Naive thymus-derived CD8-positive, alpha-beta T cell (primary cell): ENCODE measurements at regions not wholly inside any gene's neighbourhood (a gene's known extent, or its start where the extent isn't known, plus 50 kb on each side); places are given as distances from the start of the nearest gene placed in this dataset.

Experiments used
- ATAC-seq, 2 donors: fragments of 150-1000 bp; cut with Tn5 transposase in 1 of 2; sonication (Bioruptor Pico), chemical (Tn5 transposase) in 1 of 2; 1 replicate in 1 of 2; 2 replicates in 1 of 2; pipeline ENCODE4 v1.10.0; 2021; ENCODE audit warnings: mild to moderate bottlenecking in 2 of 2, moderate library complexity in 2 of 2
- POLR2A ChIA-PET: fragments of 350-600 bp; sonication (Branson Sonifier 250); formaldehyde crosslinking; loops from one replicate; lab custom pipeline; 2021; ENCODE audit warnings: antibody characterized with exemption; lab: Charles Lee
- DNase-seq, 10 donors: peaks; one replicate each; pipeline versions ENCODE4 v3.0.0 to v3.0.0-alpha.2; 2020 to 2022
- H3K27ac Mint-ChIP-seq, 10 donors: one replicate each; pipeline ENCODE4 v1.8.0; 2020 to 2022; ENCODE audit warnings: mild to moderate bottlenecking in 10 of 10, mixed read lengths in 10 of 10, moderate library complexity in 4 of 10, inconsistent platforms in 1 of 10
- H3K27me3 Mint-ChIP-seq, 5 donors: one replicate each; pipeline ENCODE4 v1.8.0; 2021 to 2022; ENCODE audit warnings: mixed read lengths in 5 of 5
- H3K36me3 Mint-ChIP-seq, 3 donors: one replicate each; pipeline ENCODE4 v1.8.0; 2020 to 2022; ENCODE audit warnings: mixed read lengths in 3 of 3, mild to moderate bottlenecking in 2 of 3, inconsistent platforms in 1 of 3
- H3K4me1 Mint-ChIP-seq, 4 donors: one replicate each; pipeline ENCODE4 v1.8.0; 2021 to 2022; ENCODE audit warnings: mixed read lengths in 4 of 4
- H3K4me3 Mint-ChIP-seq, 10 donors: one replicate each; pipeline ENCODE4 v1.8.0; 2020 to 2022; ENCODE audit warnings: mild to moderate bottlenecking in 10 of 10, mixed read lengths in 10 of 10, moderate library complexity in 6 of 10, inconsistent platforms in 1 of 10
- H3K9me3 Mint-ChIP-seq, 9 donors: one replicate each; pipeline ENCODE4 v1.8.0; 2020 to 2022; ENCODE audit warnings: mixed read lengths in 9 of 9, mild to moderate bottlenecking in 3 of 9, inconsistent platforms in 1 of 9, moderate library complexity in 1 of 9

DNA sequence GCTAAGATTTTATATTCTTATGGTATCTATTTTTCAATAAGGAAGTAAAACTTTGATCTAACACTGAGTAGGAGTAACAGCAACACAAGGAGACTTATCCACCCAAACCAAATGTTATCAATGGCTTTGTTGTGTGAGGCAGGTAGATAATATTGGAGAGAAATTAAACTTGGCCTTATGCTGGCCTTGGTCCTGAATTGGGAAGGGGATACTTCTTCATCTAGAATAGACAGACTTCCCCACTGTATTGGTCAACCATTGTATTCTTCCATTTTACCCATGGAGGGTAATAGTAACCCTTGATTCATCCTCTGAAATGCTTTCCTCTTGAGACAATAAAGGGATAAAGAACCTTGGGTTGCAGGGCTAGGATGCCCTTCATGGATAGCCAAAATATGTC is 76.3 kb upstream of the ANKFN1 start:
- DNase-seq (no peak), ATAC-seq (no peak)
- no peak overlapping the region for H3K4me3 Mint-ChIP-seq
- H3K4me1 Mint-ChIP-seq = peaks cover 0 to 4% (median 0%) of the 10 kb centered on the region in 4 donors
- POLR2A ChIA-PET = interaction anchor here (0.5 kb wide), 1 partner anchor 357 kb away, joined by 4 read pairs; no protein-coding TSS in a partner anchor
- H3K36me3 Mint-ChIP-seq = peaks cover 0 to 12% (median 0%) of the 10 kb centered on the region in 3 donors
- peaks cover 0 to 9% (median 1%) of the 10 kb centered on the region in 5 donors for H3K27me3 Mint-ChIP-seq
- no peak overlapping the region for H3K27ac Mint-ChIP-seq
- peaks cover 0 to 16% (median 6%) of the 10 kb centered on the region in 9 donors for H3K9me3 Mint-ChIP-seq

DNA sequence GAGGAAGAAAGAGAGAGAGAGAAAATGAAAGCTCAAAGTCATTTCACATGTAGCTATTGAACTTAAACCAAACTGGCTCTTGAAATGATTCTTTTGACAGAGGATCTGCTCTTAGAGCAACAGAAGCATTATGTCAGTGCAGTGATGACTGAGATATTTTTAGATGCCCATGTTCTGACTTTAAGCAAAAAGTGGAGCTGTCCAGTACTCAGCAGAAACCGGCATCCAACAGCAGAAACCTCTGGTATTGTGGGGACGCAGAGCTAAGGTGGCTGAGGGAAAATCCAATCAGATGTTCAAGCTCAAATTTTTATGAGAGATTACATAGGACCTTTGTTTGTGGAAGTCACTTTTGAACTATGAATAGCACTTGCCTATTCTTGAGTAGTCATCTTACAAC is 69.8 kb upstream of the ANKFN1 start:
- Mint-ChIP-seq H3K4me1 (peaks cover 0 to 5% (median 0%) of the 10 kb centered on the region in 4 donors), H3K9me3 (peaks cover 0 to 12% (median 3%) of the 10 kb centered on the region in 9 donors), H3K36me3 (peaks cover 0 to under 1% (median 0%) of the 10 kb centered on the region in 3 donors), H3K4me3 (no peak overlapping the region), H3K27me3 (peaks cover 1 to 15% (median 2%) of the 10 kb centered on the region in 5 donors), H3K27ac (no peak overlapping the region)
- ATAC-seq = no peak
- POLR2A ChIA-PET = no interaction called here
- no peak for DNase-seq

DNA sequence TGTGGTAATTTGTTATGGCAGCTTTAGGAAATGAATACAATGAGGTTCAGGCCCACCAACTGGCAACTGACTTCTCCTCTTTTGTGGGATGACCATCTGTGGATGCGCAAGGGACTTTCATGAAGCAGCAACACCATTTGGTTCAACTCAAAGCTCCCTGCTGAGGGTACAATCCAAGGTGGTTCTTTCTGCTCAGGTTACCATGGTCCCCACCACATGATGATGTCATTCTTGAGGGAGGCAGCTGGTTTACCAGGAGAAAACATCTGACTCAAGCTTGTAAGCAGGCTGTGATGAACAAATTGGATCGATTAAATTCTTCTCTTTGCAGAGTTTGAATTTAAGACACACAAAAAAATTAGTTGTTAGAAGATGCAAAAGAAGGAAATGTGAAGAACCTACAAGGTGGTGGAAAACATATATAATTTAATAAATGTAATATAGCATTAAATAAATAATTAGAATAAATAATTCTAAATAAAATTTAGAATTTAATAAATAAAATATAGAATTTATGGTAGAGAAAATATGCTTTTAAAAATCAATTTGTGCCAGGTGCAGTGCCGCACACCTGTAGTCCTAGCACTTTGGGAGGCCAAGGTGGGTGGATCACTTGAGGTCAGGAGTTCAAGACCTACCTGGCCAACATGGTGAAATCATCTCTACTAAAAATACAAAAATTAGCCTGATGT is 67.6 kb upstream of the ANKFN1 start:
- POLR2A ChIA-PET = no interaction called here
- DNase-seq (peak in 1 of 10 donors; percentile 1), ATAC-seq (no peak)

DNA sequence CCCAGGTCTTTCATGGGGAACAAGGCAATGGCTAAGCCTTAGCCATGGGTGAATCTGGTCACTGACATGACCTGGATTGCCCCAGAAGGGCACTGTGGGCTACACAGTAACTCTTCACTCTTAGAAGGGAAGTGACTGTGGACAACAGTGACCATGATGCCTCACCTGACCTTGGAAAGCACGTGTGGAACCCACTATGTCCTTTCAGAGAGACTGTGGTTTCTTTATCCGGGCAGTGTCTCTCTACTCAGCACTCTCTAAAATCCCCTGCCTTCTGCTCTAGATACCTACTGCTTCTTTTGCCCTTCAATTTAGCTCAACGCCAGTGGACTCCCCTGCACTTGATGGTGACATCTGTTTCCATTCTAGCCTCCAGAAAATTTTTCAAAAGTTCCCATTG is 66.1 kb upstream of the ANKFN1 start:
- ATAC-seq (no peak), DNase-seq (no peak)
- no peaks in the 10 kb centered on the region for H3K36me3 Mint-ChIP-seq
- H3K4me1 Mint-ChIP-seq = no peaks in the 10 kb centered on the region
- no peak overlapping the region for H3K4me3 Mint-ChIP-seq
- peaks cover 0 to 19% (median 3%) of the 10 kb centered on the region in 5 donors for H3K27me3 Mint-ChIP-seq
- peaks cover 0 to 10% (median 3%) of the 10 kb centered on the region in 9 donors for H3K9me3 Mint-ChIP-seq
- POLR2A ChIA-PET = no interaction called here
- H3K27ac Mint-ChIP-seq = no peak overlapping the region

More for the DNA sequence above, 67.6 kb upstream of the ANKFN1 start:
- H3K27me3 Mint-ChIP-seq = peaks cover 0 to 19% (median 3%) of the 10 kb centered on the region in 5 donors
- H3K9me3 Mint-ChIP-seq = peaks cover 0 to 10% (median 3%) of the 10 kb centered on the region in 9 donors
- H3K27ac Mint-ChIP-seq = no peak overlapping the region
- no peaks in the 10 kb centered on the region for H3K36me3 Mint-ChIP-seq
- H3K4me1 Mint-ChIP-seq = peaks cover 0 to 1% (median 0%) of the 10 kb centered on the region in 4 donors
- H3K4me3 Mint-ChIP-seq = no peak overlapping the region

DNA sequence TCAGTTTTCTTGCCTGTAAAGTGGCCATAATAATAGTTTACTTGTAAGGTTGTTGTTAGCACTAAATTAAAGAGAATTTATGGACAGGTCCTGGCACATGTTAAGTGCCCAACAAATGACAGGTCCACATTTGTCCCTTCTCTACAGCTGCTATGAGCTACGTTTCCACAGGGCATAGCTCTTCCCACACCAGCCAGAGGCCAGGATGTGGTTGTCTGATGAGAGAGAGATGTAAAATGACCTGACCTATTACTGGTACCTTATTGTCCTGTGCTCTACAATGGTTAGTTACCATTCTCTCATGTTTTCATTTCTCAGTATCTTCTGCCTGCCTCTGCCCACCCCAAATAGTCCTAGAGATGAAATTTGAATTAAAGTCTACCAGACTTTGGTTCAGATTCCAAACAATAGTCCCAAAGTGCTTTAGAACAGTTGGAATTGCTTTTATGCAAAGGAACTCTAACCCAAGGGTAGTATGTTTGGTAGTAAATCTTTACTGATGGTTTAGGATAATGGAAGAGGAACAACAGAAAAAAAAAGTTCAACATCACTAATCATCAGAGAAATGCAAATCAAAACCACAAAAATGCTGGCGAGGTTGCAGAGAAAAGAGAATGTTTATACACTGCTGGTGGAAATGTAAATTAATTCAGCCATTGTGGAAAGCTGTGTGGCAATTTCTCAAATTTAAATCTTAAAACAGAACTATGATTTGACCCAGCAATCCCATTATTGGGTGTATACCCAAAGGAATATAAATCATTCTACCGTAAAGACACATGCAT is 57.1 kb upstream of the ANKFN1 start:
- H3K27ac Mint-ChIP-seq = no peak overlapping the region
- H3K4me1 Mint-ChIP-seq = no peaks in the 10 kb centered on the region
- H3K27me3 Mint-ChIP-seq = peaks cover 2 to 19% (median 4%) of the 10 kb centered on the region in 5 donors
- no peak for DNase-seq
- H3K4me3 Mint-ChIP-seq = no peak overlapping the region
- H3K36me3 Mint-ChIP-seq = no peaks in the 10 kb centered on the region
- H3K9me3 Mint-ChIP-seq = peaks cover 0 to 2% (median 0%) of the 10 kb centered on the region in 9 donors
- ATAC-seq = no peak
- POLR2A ChIA-PET = no interaction called here

GRCh38 chr17:56098746-56099145 is 54.5 kb upstream of the ANKFN1 start:
- Mint-ChIP-seq H3K9me3 (peaks cover 0 to 2% (median 0%) of the 10 kb centered on the region in 9 donors), H3K36me3 (no peaks in the 10 kb centered on the region), H3K27me3 (peaks cover 2 to 19% (median 2%) of the 10 kb centered on the region in 5 donors), H3K4me3 (no peak overlapping the region), H3K27ac (no peak overlapping the region), H3K4me1 (no peaks in the 10 kb centered on the region)
- POLR2A ChIA-PET = no interaction called here
- DNase-seq (no peak), ATAC-seq (no peak)

GRCh38 chr17:56099649-56100048 is 53.6 kb upstream of the ANKFN1 start:
- POLR2A ChIA-PET = no interaction called here
- peaks cover 2 to 19% (median 4%) of the 10 kb centered on the region in 5 donors for H3K27me3 Mint-ChIP-seq
- no peaks in the 10 kb centered on the region for H3K4me1 Mint-ChIP-seq
- H3K36me3 Mint-ChIP-seq = no peaks in the 10 kb centered on the region
- H3K27ac Mint-ChIP-seq = no peak overlapping the region
- H3K4me3 Mint-ChIP-seq = no peak overlapping the region
- DNase-seq (no peak), ATAC-seq (no peak)
- peaks cover 0 to 2% (median 0%) of the 10 kb centered on the region in 9 donors for H3K9me3 Mint-ChIP-seq
